Activated CD4-positive, alpha-beta memory T cell treated with anti-CD3 and anti-CD28 coated beads for 36 hours (primary cell): ENCODE measurements at regions not wholly inside any gene's neighbourhood (a gene's known extent, or its start where the extent isn't known, plus 50 kb on each side); places are given as distances from the start of the nearest gene placed in this dataset.

Source experiments
- CTCF ChIA-PET: fragments of 350-600 bp; sonication (Branson Sonifier 250); formaldehyde crosslinking; loops from one replicate; lab custom pipeline; 2021; ENCODE audit warnings: antibody characterized with exemption, inconsistent platforms; lab: Charles Lee
- POLR2A ChIA-PET: fragments of 350-600 bp; sonication (Branson Sonifier 250); formaldehyde crosslinking; loops from one replicate; lab custom pipeline; 2021; ENCODE audit warnings: antibody characterized with exemption; lab: Charles Lee
- DNase-seq: peaks from one replicate; pipeline ENCODE4 v3.0.0-alpha.2; 2020
- H3K27ac Mint-ChIP-seq: one replicate; pipeline ENCODE4 v1.8.0; 2021; ENCODE audit warnings: mixed read lengths
- H3K27me3 Mint-ChIP-seq: one replicate; pipeline ENCODE4 v1.8.0; 2021; ENCODE audit warnings: mixed read lengths
- H3K36me3 Mint-ChIP-seq: one replicate; pipeline ENCODE4 v1.8.0; 2021; ENCODE audit warnings: mixed read lengths
- H3K4me1 Mint-ChIP-seq: one replicate; pipeline ENCODE4 v1.8.0; 2021; ENCODE audit warnings: low read depth, mixed read lengths
- H3K4me3 Mint-ChIP-seq: one replicate; pipeline ENCODE4 v1.8.0; 2021; ENCODE audit warnings: mild to moderate bottlenecking, mixed read lengths
- H3K9me3 Mint-ChIP-seq: one replicate; pipeline ENCODE4 v1.8.0; 2021; ENCODE audit warnings: mixed read lengths
- intact Hi-C: fragments of 100-400 bp; cut with micrococcal nuclease; formaldehyde crosslinking; loops from one replicate; pipeline ENCODE4 v1.15.1; 2023

DNA sequence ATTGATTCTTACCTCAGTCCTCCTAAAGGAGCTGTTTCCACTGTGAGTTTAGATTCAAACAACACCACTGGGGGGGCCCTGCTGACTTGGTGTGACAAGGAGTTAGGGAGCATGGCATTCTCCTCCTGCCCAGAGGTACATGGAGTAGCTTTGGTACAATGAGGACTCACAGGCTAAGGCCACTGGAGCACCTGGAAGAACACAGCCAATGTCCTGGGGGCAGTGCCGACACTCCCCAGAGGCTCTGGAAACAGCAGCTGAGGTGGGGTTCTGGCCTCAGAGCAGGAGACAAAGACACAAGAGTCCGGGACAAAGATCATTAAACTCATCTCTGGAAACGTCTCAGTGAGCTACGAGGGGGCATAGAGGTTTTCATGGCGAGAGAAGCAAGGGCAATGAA lies 69.7 kb upstream of the POMGNT2 start:
- CTCF ChIA-PET: interaction anchor here (1.6 kb wide), 1 partner anchor 14 kb away, joined by 5 read pairs; no protein-coding TSS in a partner anchor
- H3K27ac Mint-ChIP-seq: no peak overlapping the region
- no peak for DNase-seq
- intact Hi-C loops: no loop called here
- H3K36me3 Mint-ChIP-seq: peaks cover 10% of the 10 kb centered on the region
- H3K4me1 Mint-ChIP-seq: peaks cover 20% of the 10 kb centered on the region
- H3K4me3 Mint-ChIP-seq: no peak overlapping the region
- no peaks in the 10 kb centered on the region for H3K27me3 Mint-ChIP-seq
- POLR2A ChIA-PET: no interaction called here
- H3K9me3 Mint-ChIP-seq: peaks cover 23% of the 10 kb centered on the region

DNA sequence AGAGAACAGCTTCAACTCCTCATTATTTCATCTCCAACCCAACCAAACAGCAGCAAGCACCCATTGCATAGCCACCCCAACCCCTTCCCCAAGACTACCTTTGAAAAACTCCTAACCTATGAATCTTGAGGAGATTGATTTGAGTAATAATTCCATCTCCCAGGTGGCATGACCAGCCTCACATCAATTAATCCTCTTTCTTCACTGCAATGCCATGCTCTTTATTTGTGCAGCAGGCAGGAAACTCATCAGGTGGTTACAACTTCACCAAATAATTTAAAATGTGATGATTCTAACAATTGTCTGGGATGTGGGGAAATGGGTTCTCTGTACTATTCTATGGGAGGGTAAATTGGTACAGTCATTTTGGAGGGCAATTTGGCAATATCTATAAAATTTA lies 68.1 kb upstream of the POMGNT2 start:
- Mint-ChIP-seq H3K36me3 (peaks cover 10% of the 10 kb centered on the region), H3K9me3 (peaks cover 23% of the 10 kb centered on the region), H3K4me1 (peaks cover 4% of the 10 kb centered on the region), H3K4me3 (no peak overlapping the region), H3K27me3 (no peaks in the 10 kb centered on the region), H3K27ac (no peak overlapping the region)
- ChIA-PET CTCF (no interaction called here), POLR2A (no interaction called here)
- DNase-seq: no peak
- intact Hi-C loops: no loop called here

DNA sequence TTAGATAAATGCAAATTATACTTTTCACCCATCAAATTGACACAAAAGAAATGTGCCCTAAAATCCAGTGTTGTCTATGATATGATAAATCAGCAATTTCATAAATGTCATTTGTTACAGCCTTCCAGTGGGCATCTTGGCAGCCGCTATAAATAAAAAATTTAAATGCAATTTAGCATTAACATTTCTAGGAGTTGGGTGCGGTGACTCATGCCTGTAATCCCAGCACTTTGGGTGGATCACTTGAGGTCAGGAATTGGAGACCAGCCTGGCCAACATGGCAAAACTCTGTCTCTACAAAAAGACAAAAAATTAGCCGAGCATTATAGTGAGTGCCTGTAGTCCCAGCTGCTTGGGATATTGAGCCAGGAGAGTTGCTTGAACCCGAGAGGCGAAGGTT lies 65.9 kb upstream of the POMGNT2 start:
- Mint-ChIP-seq H3K36me3 (peaks cover 13% of the 10 kb centered on the region), H3K4me3 (no peak overlapping the region), H3K27ac (no peak overlapping the region), H3K9me3 (peaks cover 27% of the 10 kb centered on the region), H3K27me3 (no peaks in the 10 kb centered on the region), H3K4me1 (no peaks in the 10 kb centered on the region)
- CTCF ChIA-PET: interaction anchor here (1.4 kb wide), 1 partner anchor 10 kb away, joined by 5 read pairs; no protein-coding TSS in a partner anchor
- DNase-seq: no peak
- intact Hi-C loops: no loop called here
- POLR2A ChIA-PET: interaction anchor here (0.6 kb wide), 1 partner anchor 129 kb away, joined by 3 read pairs; no protein-coding TSS in a partner anchor

DNA sequence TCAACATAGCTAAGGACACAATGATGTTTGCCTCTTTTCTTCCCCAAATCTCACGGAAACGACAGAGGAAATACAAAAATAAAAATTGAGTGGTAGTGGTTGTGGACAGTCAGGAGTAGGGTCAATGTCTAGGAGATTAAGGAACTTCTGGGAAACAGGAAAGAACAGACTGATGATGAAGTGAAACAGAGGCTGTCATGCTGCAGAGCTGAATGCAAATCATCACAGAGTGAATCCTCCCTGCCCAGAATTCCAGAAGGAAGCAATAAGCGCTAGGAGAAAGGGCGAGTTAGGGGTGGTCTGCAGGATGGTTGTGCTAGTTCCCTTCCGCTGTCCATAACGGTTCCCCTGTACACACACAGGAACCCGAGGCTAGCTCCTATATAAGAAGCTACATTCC lies 64.7 kb upstream of the POMGNT2 start:
- CTCF ChIA-PET: interaction anchor here (1.4 kb wide), 1 partner anchor 8 kb away, joined by 5 read pairs; no protein-coding TSS in a partner anchor
- Mint-ChIP-seq H3K36me3 (peaks cover 18% of the 10 kb centered on the region), H3K9me3 (peaks cover 39% of the 10 kb centered on the region), H3K27ac (no peak overlapping the region), H3K27me3 (no peaks in the 10 kb centered on the region), H3K4me3 (no peak overlapping the region), H3K4me1 (no peaks in the 10 kb centered on the region)
- POLR2A ChIA-PET: no interaction called here
- no peak for DNase-seq
- intact Hi-C loops: no loop called here

DNA sequence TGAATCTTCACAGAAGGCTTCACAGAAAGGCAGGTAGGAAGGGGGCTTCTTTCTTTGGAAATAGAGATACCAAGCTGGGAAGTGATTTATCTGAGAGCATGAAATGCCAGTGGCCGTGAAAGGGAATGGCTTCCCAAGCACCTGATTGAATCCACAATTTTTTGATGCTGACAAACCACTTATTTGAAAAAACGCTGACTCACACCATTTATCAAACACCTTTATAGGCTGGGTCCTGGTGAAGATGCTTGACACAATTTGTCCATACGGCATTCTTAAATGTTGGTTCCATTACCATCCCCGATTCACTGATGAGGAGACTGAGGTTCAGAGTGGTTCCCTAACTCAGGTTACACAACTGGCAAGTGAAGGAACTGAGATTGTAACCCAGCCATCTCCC lies 64.1 kb upstream of the POMGNT2 start:
- CTCF ChIA-PET: no interaction called here
- DNase-seq: no peak
- no peaks in the 10 kb centered on the region for H3K4me1 Mint-ChIP-seq
- POLR2A ChIA-PET: no interaction called here
- no peak overlapping the region for H3K4me3 Mint-ChIP-seq
- H3K9me3 Mint-ChIP-seq: peaks cover 40% of the 10 kb centered on the region
- no peak overlapping the region for H3K27ac Mint-ChIP-seq
- H3K36me3 Mint-ChIP-seq: peaks cover 18% of the 10 kb centered on the region
- intact Hi-C loops: no loop called here
- no peaks in the 10 kb centered on the region for H3K27me3 Mint-ChIP-seq

DNA sequence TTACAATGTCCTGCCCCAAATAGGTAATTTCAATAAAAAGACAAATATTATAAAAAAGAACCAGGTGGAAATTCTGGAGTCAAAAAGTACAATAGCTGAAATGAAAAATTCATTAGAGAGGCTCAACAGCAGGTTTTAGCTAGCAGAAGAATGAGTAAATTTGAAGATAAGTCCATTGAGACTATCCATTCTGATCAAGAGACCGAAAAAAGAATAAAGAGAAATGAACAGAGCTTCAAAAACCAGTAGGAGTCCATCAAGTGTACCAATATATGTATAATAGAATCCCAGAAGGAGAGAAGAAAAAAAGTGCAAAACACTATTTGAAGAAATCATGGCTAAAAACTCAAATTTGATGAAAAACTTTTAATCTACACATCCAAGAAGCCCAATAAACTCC lies 60.5 kb upstream of the POMGNT2 start:
- peaks cover 17% of the 10 kb centered on the region for H3K9me3 Mint-ChIP-seq
- H3K4me1 Mint-ChIP-seq: peaks cover 24% of the 10 kb centered on the region
- intact Hi-C loops: no loop called here
- DNase-seq: no peak
- H3K36me3 Mint-ChIP-seq: peaks cover 8% of the 10 kb centered on the region
- H3K27me3 Mint-ChIP-seq: no peaks in the 10 kb centered on the region
- CTCF ChIA-PET: no interaction called here
- POLR2A ChIA-PET: no interaction called here
- no peak overlapping the region for H3K4me3 Mint-ChIP-seq
- H3K27ac Mint-ChIP-seq: no peak overlapping the region

DNA sequence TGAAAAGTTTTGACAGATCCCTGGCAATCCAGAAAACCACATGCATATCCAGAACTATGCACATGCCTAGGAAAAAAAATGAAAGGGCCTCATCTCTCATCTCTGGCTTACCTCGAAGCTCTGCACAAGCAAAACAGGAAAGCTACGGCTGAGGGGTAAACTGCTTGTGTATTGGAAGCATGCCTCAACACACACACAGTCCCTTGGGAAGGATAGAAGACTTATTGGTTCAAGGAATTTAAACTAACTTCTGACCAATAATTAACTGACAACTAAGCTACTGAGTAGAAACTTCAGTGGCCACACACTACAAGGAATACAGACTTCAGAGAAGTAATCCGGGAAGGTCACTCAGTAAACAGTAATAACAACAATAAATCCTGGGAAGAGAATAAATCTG lies 59.9 kb upstream of the POMGNT2 start:
- Mint-ChIP-seq H3K4me3 (no peak overlapping the region), H3K4me1 (peaks cover 24% of the 10 kb centered on the region), H3K9me3 (peaks cover 17% of the 10 kb centered on the region), H3K36me3 (peaks cover 8% of the 10 kb centered on the region), H3K27ac (no peak overlapping the region), H3K27me3 (no peaks in the 10 kb centered on the region)
- ChIA-PET CTCF (no interaction called here), POLR2A (no interaction called here)
- intact Hi-C loops: no loop called here
- no peak for DNase-seq

DNA sequence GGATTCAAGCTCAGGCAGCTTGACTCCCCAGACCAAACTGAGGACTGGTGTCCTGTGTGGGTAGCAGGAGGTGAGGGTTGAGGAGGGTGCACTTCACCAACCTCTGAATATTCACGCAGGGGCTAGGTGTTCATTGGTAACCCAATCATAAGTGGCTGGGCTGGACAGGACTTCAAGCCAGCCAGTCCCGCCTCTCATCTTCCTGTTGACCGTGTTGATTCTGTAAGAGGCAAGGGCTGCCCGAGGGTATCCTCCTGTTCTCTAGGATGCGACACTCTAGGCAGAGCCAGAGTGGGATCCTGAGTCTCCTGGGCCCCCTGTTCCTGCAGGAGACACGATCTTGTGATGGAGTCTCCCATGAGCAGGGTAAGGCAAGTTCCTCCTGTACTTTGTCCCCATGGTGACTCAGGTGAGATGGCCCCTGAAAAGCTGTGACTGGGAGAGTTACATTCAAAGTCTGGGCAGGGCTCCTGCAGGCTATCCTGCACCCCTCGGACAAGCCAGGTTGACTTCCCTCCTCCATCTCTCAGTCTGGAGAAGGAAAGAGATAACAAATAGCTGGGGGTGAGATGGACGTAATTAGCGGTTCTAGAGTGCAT lies 58.1 kb upstream of the POMGNT2 start:
- peak overlapping the region; percentile 11 for H3K27ac Mint-ChIP-seq
- H3K4me3 Mint-ChIP-seq: no peak overlapping the region
- peaks cover 8% of the 10 kb centered on the region for H3K36me3 Mint-ChIP-seq
- peaks cover 17% of the 10 kb centered on the region for H3K9me3 Mint-ChIP-seq
- no peak for DNase-seq
- ChIA-PET POLR2A (no interaction called here), CTCF (interaction anchor here (1.9 to 4.0 kb wide), 4 partner anchors 122 to 338 kb away, joined by 5 to 60 read pairs (median 30); partner anchors contain the start of gene SNRK)
- H3K27me3 Mint-ChIP-seq: no peaks in the 10 kb centered on the region
- H3K4me1 Mint-ChIP-seq: peaks cover 24% of the 10 kb centered on the region
- intact Hi-C loops: loop anchor here (2.0 kb wide), 2 partner anchors 17 to 123 kb away; partner anchors contain the start of gene SNRK

DNA sequence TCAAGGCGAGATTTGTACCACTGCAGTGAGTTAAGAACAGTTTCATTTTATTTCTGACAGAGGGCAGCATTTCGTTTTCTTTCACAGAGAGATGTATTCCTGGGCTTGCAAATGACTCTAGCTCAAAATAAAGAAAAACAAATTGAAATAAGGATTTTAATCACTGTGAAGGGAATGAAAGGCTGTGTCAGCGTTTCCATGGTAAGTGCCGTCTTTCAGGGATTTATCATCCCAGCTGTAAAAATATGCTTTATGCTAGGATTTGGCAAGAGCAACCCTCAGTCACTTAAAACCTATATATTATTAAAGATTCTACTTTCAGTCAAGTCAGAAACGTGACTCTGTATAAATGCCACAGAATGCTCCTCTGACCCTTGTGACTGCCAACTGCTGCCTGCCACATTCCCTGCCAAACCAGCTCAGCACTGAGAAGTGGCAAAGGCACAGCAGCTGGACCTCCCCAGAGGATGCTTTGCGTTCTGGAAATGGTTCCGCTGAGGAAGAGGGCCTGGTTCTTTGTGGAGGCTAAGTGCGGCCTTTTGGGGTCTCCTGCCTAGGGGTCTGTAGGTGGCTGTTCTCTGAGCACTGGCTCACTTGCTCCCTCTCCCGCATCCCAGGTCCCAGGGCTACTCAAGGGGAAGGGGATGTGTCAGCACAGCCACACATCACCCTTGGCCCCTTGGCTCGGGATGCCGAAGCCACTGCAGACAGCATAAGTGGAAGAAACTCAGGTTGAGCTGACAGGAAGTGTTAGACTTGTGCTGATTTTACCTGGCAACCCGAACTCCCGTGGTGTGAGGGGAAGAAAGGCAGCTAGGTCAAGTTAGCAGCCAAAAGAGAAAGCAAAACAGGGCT lies 56.6 kb upstream of the POMGNT2 start:
- ChIA-PET POLR2A (interaction anchor here (0.6 to 1.3 kb wide), 2 partner anchors 17 to 76 kb away, joined by 4 read pairs; no protein-coding TSS in a partner anchor), CTCF (interaction anchor here (0.6 to 4.0 kb wide), 37 partner anchors 8 to 606 kb away, joined by 3 to 60 read pairs (median 3); partner anchors contain the start of gene SNRK)
- DNase-seq: peak; percentile 60
- peaks cover 17% of the 10 kb centered on the region for H3K9me3 Mint-ChIP-seq
- peak overlapping the region; percentile 65 for H3K4me3 Mint-ChIP-seq
- H3K27me3 Mint-ChIP-seq: no peaks in the 10 kb centered on the region
- peak overlapping the region; percentile 84 for H3K27ac Mint-ChIP-seq
- peaks cover 24% of the 10 kb centered on the region for H3K4me1 Mint-ChIP-seq
- intact Hi-C loops: loop anchor here (1.0 to 2.0 kb wide), 5 partner anchors 18 to 343 kb away; partner anchors contain the start of gene SNRK
- H3K36me3 Mint-ChIP-seq: peaks cover 8% of the 10 kb centered on the region

DNA sequence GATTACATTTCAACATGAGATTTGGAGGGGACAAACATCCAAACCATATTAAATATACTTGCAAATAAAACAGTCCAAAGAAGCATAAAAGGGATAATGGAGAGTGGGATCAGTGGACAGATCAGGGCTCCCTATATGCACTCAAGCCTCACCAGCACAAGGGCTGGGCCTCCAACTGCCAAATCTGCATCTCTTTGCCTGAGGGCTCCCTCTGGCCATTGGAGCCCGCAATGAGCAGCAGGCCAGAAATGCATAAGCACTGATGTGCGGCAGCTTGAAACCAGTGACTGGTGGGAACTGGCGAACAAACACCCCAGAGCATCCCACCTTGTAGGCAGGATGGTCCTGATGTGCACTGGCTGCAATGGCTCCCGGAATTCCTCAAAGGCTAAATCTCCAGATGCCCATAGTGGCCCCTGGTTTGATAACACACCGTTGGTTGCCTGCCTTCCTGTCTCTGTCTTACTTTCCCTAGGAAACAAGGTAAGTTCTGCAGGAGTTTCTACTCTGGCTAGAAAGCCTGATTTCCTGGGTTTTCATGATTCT lies 55.9 kb upstream of the POMGNT2 start:
- Mint-ChIP-seq H3K36me3 (peaks cover 5% of the 10 kb centered on the region), H3K27ac (peak overlapping the region; percentile 84)

DNA sequence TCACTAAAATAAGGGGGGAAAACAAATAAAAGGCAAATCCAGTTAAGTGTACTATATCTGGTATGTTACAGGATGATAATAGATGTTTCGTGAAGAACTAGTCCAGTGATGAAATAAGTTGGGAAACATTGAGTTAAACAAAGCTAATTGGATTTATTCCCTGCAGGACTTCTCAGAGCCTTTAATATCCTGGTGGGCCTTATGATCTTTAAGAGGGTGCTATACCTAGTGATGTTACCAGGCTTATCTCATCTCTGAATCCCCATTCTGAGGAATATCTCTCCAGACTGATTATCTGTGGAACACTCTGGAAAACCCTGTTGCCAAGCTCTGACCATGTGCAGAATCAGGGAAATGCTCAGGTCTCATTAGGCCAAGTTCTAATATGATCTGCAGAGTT lies 54.8 kb upstream of the POMGNT2 start:
- H3K4me1 Mint-ChIP-seq: peaks cover 24% of the 10 kb centered on the region
- intact Hi-C loops: no loop called here
- H3K27me3 Mint-ChIP-seq: no peaks in the 10 kb centered on the region
- CTCF ChIA-PET: interaction anchor here (1.0 to 4.0 kb wide), 7 partner anchors 20 to 342 kb away, joined by 3 to 60 read pairs (median 5); partner anchors contain the start of gene SNRK
- POLR2A ChIA-PET: no interaction called here
- H3K27ac Mint-ChIP-seq: no peak overlapping the region
- DNase-seq: no peak
- H3K36me3 Mint-ChIP-seq: no peaks in the 10 kb centered on the region
- H3K9me3 Mint-ChIP-seq: peaks cover 2% of the 10 kb centered on the region
- H3K4me3 Mint-ChIP-seq: no peak overlapping the region

More for the DNA sequence above, 55.9 kb upstream of the POMGNT2 start:
- Mint-ChIP-seq H3K4me1 (peaks cover 24% of the 10 kb centered on the region), H3K27me3 (no peaks in the 10 kb centered on the region), H3K4me3 (no peak overlapping the region), H3K9me3 (peaks cover 13% of the 10 kb centered on the region)
- intact Hi-C loops: loop anchor here (1.0 to 2.0 kb wide), 5 partner anchors 19 to 344 kb away; partner anchors contain the start of gene SNRK
- DNase-seq: no peak
- ChIA-PET POLR2A (no interaction called here), CTCF (interaction anchor here (0.6 to 4.0 kb wide), 34 partner anchors 8 to 607 kb away, joined by 3 to 60 read pairs (median 4); partner anchors contain the start of gene SNRK)

DNA sequence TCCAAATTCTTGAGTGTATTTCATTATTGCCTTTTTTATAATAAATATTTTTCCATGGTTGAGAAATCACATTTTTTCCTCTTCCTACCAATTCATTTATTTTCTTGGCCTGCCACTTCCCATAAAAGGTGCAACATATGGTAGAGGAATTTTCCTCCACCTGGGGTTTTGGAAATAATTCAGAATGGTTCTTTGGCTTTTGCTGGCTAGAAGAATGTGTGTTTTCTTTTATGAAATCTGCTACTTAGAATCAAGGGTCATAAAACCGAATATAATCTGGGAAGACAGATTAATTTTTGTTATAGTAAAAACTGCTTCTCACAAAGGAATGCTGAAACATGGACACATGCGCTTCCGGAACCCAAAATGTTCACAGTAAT lies 54.0 kb upstream of the POMGNT2 start:
- H3K27me3 Mint-ChIP-seq: no peaks in the 10 kb centered on the region
- H3K9me3 Mint-ChIP-seq: no peaks in the 10 kb centered on the region
- no peaks in the 10 kb centered on the region for H3K36me3 Mint-ChIP-seq
- intact Hi-C loops: no loop called here
- POLR2A ChIA-PET: no interaction called here
- peaks cover 24% of the 10 kb centered on the region for H3K4me1 Mint-ChIP-seq
- DNase-seq: no peak
- H3K4me3 Mint-ChIP-seq: no peak overlapping the region
- H3K27ac Mint-ChIP-seq: no peak overlapping the region
- CTCF ChIA-PET: no interaction called here
